HG03520 (cell line): ENCODE measurements at regions not wholly inside any gene's neighbourhood (a gene's known extent, or its start where the extent isn't known, plus 50 kb on each side); places are given as distances from the start of the nearest gene placed in this dataset.

ENCODE experiments used
- ATAC-seq: cut with Tn5 transposase; IDR thresholded peaks from one replicate; pipeline ENCODE4 v1.9.1; 2021; ENCODE audit warnings: mild to moderate bottlenecking, moderate library complexity; ENCODE audit not compliant: unreplicated experiment

GRCh38 chr10:131764929-131765328, 135.9 kb upstream of the PPP2R2D start:
- ATAC-seq: no peak

- no peak for ATAC-seq
Measured at GRCh38 chr10:131766096-131766495, 134.7 kb upstream of the PPP2R2D start.

GRCh38 chr10:131767716-131768115, 133.1 kb upstream of the PPP2R2D start:
- no peak for ATAC-seq

- ATAC-seq: no peak
Measured at GRCh38 chr10:131769571-131770410, 131.0 kb upstream of the PPP2R2D start.

- no peak for ATAC-seq
Measured at GRCh38 chr10:131770946-131771633, 129.7 kb upstream of the PPP2R2D start.

GRCh38 chr10:131771634-131772358, 129.0 kb upstream of the PPP2R2D start:
- ATAC-seq: no peak

GRCh38 chr10:131772441-131772840, 128.4 kb upstream of the PPP2R2D start:
- no peak for ATAC-seq

GRCh38 chr10:131773370-131774343, 127.2 kb upstream of the PPP2R2D start:
- ATAC-seq: no peak

GRCh38 chr10:131774681-131775085, 126.1 kb upstream of the PPP2R2D start:
- ATAC-seq: no peak

- no peak for ATAC-seq
Measured at GRCh38 chr10:131775433-131775832, 125.4 kb upstream of the PPP2R2D start.

GRCh38 chr10:131775833-131776232, 125.0 kb upstream of the PPP2R2D start:
- ATAC-seq: no peak

GRCh38 chr10:131776496-131776895, 124.3 kb upstream of the PPP2R2D start:
- ATAC-seq: no peak

GRCh38 chr10:131777162-131777561, 123.6 kb upstream of the PPP2R2D start:
- no peak for ATAC-seq

- no peak for ATAC-seq
Measured at GRCh38 chr10:131777921-131778320, 122.9 kb upstream of the PPP2R2D start.

GRCh38 chr10:131778385-131778784, 122.4 kb upstream of the PPP2R2D start:
- no peak for ATAC-seq

GRCh38 chr10:131778842-131779241, 122.0 kb upstream of the PPP2R2D start:
- no peak for ATAC-seq

- ATAC-seq: no peak
Measured at GRCh38 chr10:131779661-131780394, 121.0 kb upstream of the PPP2R2D start.

- ATAC-seq: no peak
Measured at GRCh38 chr10:131781076-131781475, 119.7 kb upstream of the PPP2R2D start.

GRCh38 chr10:131781791-131782190, 119.0 kb upstream of the PPP2R2D start:
- no peak for ATAC-seq
